HG03571 (cell line): ENCODE measurements at regions not wholly inside any gene's neighbourhood (a gene's known extent, or its start where the extent isn't known, plus 50 kb on each side); places are given as distances from the start of the nearest gene placed in this dataset.

ENCODE experiments used
- ATAC-seq: cut with Tn5 transposase; IDR thresholded peaks from one replicate; pipeline ENCODE4 v1.9.1; 2021; ENCODE audit not compliant: unreplicated experiment

GRCh38 chr4:14582677-14583076, 419.6 kb upstream of the CPEB2 start:
- no peak for ATAC-seq

DNA sequence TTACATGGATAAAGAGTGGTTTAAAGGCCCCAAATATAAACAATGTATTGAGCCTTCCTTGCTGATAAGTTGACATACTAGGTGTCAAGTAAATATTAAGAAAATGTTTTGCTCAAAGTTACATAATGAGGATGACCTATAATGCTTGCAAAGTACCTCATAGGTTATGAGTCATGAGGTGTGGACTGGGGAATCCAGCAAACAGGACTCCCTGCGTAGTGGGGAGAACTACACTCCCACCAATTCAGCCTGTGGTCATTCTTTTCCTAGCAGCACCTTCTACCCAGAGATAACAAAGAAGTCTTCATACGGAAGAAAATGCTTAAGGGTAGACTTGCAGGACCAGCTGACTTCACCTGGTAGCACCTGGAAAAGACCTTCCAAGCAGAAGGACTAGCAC, 418.9 kb upstream of the CPEB2 start:
- no peak for ATAC-seq

GRCh38 chr4:14583752-14584151, 418.5 kb upstream of the CPEB2 start:
- no peak for ATAC-seq

DNA sequence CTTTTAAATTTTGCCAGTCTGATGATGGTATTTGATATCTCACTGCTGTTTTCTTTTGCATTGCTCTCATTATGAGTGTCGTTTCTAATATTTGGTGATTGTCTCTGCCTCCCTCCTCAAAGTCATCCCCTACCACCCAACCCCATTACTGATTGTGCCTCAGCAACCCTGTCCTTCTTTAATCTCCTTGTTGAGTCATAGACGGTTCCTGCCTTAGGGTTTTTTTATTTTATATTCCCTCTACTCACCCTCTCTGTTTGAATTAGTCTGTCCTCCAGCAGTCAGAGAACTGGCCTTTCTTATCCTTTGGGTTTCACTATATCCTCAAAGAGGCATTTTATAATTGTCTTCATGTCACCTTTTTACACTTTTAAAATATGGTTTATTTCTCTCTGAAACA, 409.3 kb upstream of the CPEB2 start:
- no peak for ATAC-seq

DNA sequence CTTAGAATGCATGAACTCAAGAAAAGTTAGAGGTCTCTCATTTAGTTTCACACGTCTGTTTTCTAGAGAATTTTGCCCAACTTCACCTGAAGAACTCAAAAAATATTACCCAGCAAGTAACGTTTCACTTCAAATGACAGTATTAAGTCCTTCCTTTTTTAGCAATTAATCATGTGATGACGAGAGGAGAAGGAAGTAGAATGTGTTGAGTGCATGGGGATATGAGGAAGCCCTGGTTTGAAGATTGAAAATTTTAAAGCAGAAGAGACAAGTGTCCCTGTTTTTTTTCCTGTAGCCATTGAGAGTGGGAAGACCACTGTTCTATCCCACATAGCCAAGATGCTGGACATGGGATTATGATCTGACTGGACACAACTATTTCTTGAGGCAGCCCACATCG, 406.3 kb upstream of the CPEB2 start:
- ATAC-seq = no peak

- no peak for ATAC-seq
Measured at GRCh38 chr4:14596437-14596836, 405.8 kb upstream of the CPEB2 start.

DNA sequence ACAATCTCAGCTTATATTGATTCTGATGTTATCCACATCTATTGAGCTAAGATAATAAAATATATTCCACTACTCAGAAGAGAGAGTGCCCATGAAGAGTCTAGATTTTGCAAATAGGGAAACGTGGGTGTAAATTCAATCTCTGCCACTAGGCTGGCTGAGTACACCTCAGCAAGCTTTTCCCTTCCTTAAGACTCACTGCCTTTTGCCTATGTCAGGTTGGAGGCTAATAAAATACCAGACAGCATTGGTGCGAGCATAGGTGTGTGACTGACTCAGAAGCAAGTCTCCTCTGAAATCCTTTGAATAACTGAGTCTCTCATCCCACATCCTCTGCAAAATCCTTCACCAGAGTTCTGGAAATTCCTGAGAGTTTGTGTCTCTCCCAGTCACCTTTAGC, 405.4 kb upstream of the CPEB2 start:
- ATAC-seq = no peak

DNA sequence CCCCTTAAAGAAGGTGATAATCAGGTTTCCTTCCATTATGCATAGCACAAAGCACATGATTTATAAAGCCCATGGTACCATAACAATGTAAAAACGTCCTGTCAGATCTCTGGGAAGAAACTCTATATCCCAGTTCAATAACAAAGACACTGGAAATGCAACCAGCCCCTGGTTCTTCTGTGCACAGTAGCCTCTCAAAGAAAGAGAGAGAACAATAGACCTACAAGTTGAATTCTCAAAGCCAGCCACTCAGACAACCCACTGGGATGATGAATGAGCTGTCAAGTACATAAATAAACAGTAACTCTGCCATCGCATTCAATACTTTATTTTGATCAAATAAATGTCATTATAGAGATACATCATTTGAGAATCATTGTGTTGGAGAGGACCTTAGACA, 400.1 kb upstream of the CPEB2 start:
- ATAC-seq = no peak

GRCh38 chr4:14607001-14607400, 395.3 kb upstream of the CPEB2 start:
- ATAC-seq = no peak

DNA sequence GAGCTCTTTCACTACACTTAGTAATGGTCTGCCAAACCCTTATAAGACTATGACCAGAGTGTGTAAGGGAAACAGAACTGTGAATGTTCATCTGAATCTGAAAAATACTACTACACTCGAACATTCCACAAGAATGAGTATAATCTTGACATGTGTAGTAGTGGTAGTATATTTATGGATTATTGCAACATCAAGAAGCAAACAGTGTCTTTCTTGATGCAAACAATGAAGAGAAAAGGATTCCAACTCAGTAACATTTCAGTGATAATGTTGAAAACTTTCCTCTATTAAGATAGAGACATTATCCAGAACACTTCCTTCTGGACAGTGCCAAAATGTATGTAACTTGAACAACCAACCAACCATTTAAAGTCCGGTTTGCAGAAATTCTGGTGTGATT, 394.7 kb upstream of the CPEB2 start:
- ATAC-seq = no peak

- ATAC-seq = no peak
Measured at GRCh38 chr4:14608630-14609029, 393.7 kb upstream of the CPEB2 start.

DNA sequence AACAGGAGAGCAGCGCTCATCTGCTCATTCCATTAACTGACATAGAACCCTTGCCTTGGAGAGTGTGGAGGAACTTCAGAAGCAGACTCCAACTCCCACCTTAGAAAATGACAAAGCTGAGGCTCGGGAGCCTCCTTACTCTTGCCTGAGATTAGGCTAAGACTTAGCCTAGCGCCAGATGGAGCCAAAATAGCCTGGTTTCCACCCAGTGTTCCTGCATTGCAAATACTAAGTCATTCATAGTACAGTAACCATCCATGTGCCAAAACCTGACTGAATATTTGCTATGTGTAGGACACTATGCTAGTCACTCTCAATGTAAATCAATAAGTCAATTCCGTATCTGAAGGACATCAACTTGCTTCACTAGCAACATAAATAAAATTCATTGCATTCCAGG, 387.4 kb upstream of the CPEB2 start:
- ATAC-seq = no peak

GRCh38 chr4:14615671-14616070, 386.6 kb upstream of the CPEB2 start:
- no peak for ATAC-seq

DNA sequence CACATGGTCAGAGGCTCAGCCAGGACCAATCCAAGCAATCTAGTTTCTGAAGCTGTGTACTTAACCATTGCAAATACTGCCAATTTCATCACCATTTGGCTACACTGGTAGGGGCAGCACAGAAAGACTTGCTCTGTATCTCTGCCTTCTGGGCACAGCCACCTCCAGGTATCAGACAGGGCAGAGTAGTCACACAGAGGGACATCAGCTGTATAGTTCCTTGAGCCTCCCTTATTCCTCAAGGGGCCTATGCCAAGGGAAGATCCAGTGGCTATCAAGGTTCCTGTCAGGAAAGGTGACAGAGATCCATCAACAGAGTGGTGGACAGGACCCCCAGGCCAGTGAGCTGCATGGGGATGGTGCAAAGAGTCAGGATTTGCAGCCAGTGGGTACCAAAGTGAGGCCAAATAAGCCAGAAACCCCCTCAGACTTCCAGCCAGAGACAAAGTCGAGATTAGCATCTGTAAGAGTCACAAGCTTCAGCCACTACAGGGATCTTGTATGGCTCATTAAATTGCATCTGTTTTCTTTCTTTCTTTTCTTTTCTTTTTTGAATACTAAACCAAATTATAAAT, 381.6 kb upstream of the CPEB2 start:
- ATAC-seq = no peak

DNA sequence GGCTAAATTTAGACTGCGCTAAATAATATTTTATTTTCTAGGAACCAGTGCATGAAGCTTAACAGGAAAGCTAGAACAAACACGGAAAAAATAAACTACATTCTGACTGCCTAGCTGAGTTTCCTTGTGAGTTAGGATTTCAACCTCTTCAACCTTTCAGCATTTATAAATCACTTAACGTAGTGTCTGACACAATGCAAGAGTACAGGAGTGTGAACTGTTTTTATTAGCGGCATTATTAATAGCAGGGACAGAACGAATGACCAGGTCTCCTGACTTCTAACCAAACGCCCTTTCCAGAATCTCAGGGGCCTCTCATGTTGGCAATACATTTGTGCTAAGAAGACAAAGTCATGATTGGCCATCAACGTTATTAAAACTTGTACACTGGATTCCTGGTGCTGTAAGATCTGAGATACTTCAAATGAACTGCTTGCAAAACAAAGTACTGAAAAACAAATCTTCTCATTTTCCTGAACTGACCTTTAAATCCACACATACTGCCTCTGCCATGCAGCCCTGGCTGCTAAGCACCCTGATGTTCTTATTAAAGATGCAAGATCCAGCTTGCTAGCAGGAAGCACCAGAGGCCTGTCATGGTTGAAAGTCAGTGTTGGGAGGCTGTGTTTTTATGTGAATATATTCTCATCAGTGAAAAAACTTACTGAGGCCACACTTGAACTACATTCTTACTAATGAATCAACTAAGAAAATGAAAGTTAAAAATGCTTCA, 380.4 kb upstream of the CPEB2 start:
- no peak for ATAC-seq

DNA sequence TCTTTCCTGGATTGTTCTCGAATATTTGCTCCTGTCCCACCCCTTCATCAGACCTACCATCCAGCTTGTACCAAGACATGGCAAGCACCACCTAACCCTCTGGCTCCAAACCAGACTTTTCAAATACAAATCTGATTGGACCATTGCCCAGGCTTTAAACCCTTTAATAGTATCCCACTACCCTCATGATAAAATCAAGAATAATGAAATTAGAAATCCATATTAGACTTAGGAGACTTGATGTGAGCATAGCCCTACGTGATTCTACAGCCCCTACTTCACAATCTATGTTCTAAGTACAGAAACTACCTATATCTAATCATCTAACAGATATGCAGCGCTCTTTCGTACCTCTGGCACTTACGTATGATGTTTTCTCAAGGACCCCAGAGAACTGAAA, 375.2 kb upstream of the CPEB2 start:
- no peak for ATAC-seq

DNA sequence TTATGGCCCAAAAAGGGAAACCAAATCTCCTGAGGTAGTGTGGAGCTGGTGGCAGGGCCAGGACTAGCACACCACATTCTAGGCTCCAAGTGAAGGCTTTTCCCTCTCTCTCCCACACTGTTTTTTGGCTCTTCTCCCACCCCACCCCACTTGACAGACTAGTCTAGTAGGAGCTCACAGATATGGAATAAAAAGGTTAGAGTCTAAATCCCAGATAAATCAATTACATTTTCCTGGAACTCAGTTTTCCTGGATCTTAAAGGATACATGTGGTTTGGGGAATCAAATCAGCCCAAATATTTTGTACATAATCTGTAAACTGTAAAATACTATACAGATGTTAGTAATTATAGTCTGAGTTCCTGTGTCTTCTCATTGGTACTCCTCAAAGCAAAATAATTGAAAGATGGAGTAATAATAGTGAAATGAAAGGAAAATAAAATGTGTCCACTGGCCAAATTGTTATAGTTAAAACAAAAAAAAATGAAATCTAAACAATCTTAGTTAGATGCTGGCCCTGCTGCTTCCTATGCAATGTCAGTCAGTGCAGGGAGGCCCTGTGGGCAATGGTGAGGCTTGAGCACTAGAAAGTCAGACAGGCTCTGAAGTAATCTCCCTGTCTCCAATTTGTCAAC, 370.4 kb upstream of the CPEB2 start:
- no peak for ATAC-seq

- ATAC-seq = no peak
Measured at GRCh38 chr4:14636563-14636962, 365.7 kb upstream of the CPEB2 start.

DNA sequence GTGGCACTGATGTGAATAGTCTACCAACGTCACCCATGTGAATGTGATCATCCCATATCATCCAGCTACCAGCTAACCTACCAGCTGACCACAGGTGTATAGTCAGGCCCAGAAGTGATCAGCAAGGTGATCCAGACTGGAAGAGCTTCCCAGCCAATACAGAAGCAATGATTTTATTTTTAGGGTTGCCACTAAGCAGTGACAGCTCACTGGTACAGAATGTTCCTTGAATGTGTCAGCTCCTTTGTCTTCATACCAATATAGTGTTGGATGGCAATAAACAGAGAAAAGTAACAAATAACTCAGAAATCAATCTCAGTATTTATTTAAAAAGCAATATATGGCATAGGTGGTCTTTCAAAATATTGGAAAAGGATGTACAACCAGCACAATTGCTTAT, 361.8 kb upstream of the CPEB2 start:
- ATAC-seq = no peak

GRCh38 chr4:14641871-14642270, 360.4 kb upstream of the CPEB2 start:
- no peak for ATAC-seq

GRCh38 chr4:14644580-14645282, 357.6 kb upstream of the CPEB2 start:
- ATAC-seq = no peak

DNA sequence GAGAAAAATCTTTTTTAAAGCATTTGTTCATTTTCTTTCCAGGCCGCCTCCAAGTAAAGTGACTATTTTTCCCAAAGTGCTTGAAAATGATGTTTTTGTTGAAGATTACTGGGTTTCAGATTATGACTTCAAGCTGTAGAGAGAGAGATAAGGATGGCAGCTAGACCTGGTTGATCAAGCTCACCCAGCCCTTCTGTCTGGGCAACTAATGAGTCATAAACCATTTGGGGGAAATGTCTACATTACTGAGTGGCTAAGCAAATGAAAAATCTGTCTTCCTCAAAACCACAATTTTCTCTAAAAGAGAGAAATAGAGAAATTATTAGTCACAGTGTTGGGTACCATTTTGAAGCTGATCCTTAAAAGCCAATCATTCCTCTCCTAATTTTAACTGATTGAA, 355.4 kb upstream of the CPEB2 start:
- no peak for ATAC-seq
